Stimulated activated CD8-positive, alpha-beta memory T cell treated with anti-CD3 and anti-CD28 coated beads, Interleukin-2, amount 100 ng/mL, for 48 hours (primary cell): ENCODE measurements at regions not wholly inside any gene's neighbourhood (a gene's known extent, or its start where the extent isn't known, plus 50 kb on each side); places are given as distances from the start of the nearest gene placed in this dataset.
"Not testable (repeated sequence)": the region's sequence is repeated elsewhere in the genome, so short reads cannot be mapped to it uniquely, and the experiment has no call there.

Experiments
- DNase-seq, 2 donors: peaks; one replicate each; pipeline ENCODE4 v3.0.0-alpha.2; 2020; ENCODE audit warnings: low read depth in 2 of 2

GRCh38 chr4:60619531-60620305 is 580.4 kb upstream of the ADGRL3 start:
- DNase-seq = no peak

GRCh38 chr4:60637976-60638375 is 562.1 kb upstream of the ADGRL3 start:
- DNase-seq = no peak

GRCh38 chr4:60648774-60649173 is 551.4 kb upstream of the ADGRL3 start:
- no peak for DNase-seq

- no peak for DNase-seq
Observed at GRCh38 chr4:60652933-60653332, 547.2 kb upstream of the ADGRL3 start.

- DNase-seq = no peak
Observed at GRCh38 chr4:60655356-60655755, 544.8 kb upstream of the ADGRL3 start.

GRCh38 chr4:60656171-60656570 is 544.0 kb upstream of the ADGRL3 start:
- DNase-seq = no peak

- DNase-seq = no peak
Observed at GRCh38 chr4:60657041-60657440, 543.1 kb upstream of the ADGRL3 start.

GRCh38 chr4:60657807-60658206 is 542.3 kb upstream of the ADGRL3 start:
- no peak for DNase-seq

GRCh38 chr4:60663769-60664168 is 536.4 kb upstream of the ADGRL3 start:
- no peak for DNase-seq

GRCh38 chr4:60682901-60683300 is 517.2 kb upstream of the ADGRL3 start:
- no peak for DNase-seq

GRCh38 chr4:60683357-60683756 is 516.8 kb upstream of the ADGRL3 start:
- no peak for DNase-seq

GRCh38 chr4:60683973-60684372 is 516.2 kb upstream of the ADGRL3 start:
- no peak for DNase-seq

GRCh38 chr4:60696062-60696461 is 504.1 kb upstream of the ADGRL3 start:
- DNase-seq = not testable (repeated sequence)

- DNase-seq = no peak
Observed at GRCh38 chr4:60709061-60709460, 491.1 kb upstream of the ADGRL3 start.

- no peak for DNase-seq
Observed at GRCh38 chr4:60718874-60719273, 481.3 kb upstream of the ADGRL3 start.

- no peak for DNase-seq
Observed at GRCh38 chr4:60721685-60722084, 478.4 kb upstream of the ADGRL3 start.

- DNase-seq = no peak
Observed at GRCh38 chr4:60723796-60724195, 476.3 kb upstream of the ADGRL3 start.

- DNase-seq = no peak
Observed at GRCh38 chr4:60724623-60725022, 475.5 kb upstream of the ADGRL3 start.

GRCh38 chr4:60726779-60727178 is 473.3 kb upstream of the ADGRL3 start:
- DNase-seq = no peak

GRCh38 chr4:60729194-60729593 is 470.9 kb upstream of the ADGRL3 start:
- no peak for DNase-seq

- not testable (repeated sequence) for DNase-seq
Observed at GRCh38 chr4:60729764-60730163, 470.4 kb upstream of the ADGRL3 start.

- no peak for DNase-seq
Observed at GRCh38 chr4:60737858-60738257, 462.3 kb upstream of the ADGRL3 start.

- no peak for DNase-seq
Observed at GRCh38 chr4:60743654-60744053, 456.5 kb upstream of the ADGRL3 start.

GRCh38 chr4:60744767-60745166 is 455.4 kb upstream of the ADGRL3 start:
- DNase-seq = no peak
